ENCODE measurements at regions not wholly inside any gene's neighbourhood (a gene's known extent, or its start where the extent isn't known, plus 50 kb on each side); places are given as distances from the start of the nearest gene placed in this dataset.
"Not testable (repeated sequence)": the region's sequence is repeated elsewhere in the genome, so short reads cannot be mapped to it uniquely, and the experiment has no call there.

GRCh38 chr1:145482214-145482860, 56.9 kb upstream of the NBPF20 start:
- H3K36me3 Mint-ChIP-seq; DNase-seq (ENCODE audit: low spot score); ATAC-seq; H3K9me3 Mint-ChIP-seq; H3K4me3 Mint-ChIP-seq; H3K4me1 Mint-ChIP-seq; CTCF ChIA-PET; H3K27ac Mint-ChIP-seq; POLR2A ChIA-PET: not testable (repeated sequence)
- peaks cover 21% of the 10 kb centered on the region for H3K27me3 Mint-ChIP-seq (ENCODE audit: low read depth)

GRCh38 chr1:145475962-145476361, 50.6 kb upstream of the NBPF20 start:
- H3K9me3 Mint-ChIP-seq, ATAC-seq, H3K36me3 Mint-ChIP-seq, CTCF ChIA-PET, POLR2A ChIA-PET, H3K27ac Mint-ChIP-seq, H3K4me1 Mint-ChIP-seq: not testable (repeated sequence)
- Mint-ChIP-seq H3K27me3 (ENCODE audit: low read depth) (peaks cover 24% of the 10 kb centered on the region), H3K4me3 (peak overlapping the region; percentile 85)
- peak; percentile 17 for DNase-seq (ENCODE audit: low spot score)

GRCh38 chr1:145475369-145475915, 50.0 kb upstream of the NBPF20 start:
- Mint-ChIP-seq H3K4me3 (peak overlapping the region; percentile 85), H3K27me3 (ENCODE audit: low read depth) (peaks cover 24% of the 10 kb centered on the region)
- CTCF ChIA-PET, H3K27ac Mint-ChIP-seq, H3K4me1 Mint-ChIP-seq, POLR2A ChIA-PET, H3K36me3 Mint-ChIP-seq, H3K9me3 Mint-ChIP-seq: not testable (repeated sequence)
- TF ChIP-seq HMGXB4 (CRISPR knock-in tag; IDR thresholded peaks at IDR 0.05): 0 out of 2 replicates have a peak, but pooled peaks have one; percentile 31
- peak; percentile 67 for DNase-seq (ENCODE audit: low spot score)
- peak; percentile 83 for ATAC-seq

All from WTC11 (cell line).